ENCODE measurements at regions not wholly inside any gene's neighbourhood (a gene's known extent, or its start where the extent isn't known, plus 50 kb on each side); places are given as distances from the start of the nearest gene placed in this dataset.

DNA sequence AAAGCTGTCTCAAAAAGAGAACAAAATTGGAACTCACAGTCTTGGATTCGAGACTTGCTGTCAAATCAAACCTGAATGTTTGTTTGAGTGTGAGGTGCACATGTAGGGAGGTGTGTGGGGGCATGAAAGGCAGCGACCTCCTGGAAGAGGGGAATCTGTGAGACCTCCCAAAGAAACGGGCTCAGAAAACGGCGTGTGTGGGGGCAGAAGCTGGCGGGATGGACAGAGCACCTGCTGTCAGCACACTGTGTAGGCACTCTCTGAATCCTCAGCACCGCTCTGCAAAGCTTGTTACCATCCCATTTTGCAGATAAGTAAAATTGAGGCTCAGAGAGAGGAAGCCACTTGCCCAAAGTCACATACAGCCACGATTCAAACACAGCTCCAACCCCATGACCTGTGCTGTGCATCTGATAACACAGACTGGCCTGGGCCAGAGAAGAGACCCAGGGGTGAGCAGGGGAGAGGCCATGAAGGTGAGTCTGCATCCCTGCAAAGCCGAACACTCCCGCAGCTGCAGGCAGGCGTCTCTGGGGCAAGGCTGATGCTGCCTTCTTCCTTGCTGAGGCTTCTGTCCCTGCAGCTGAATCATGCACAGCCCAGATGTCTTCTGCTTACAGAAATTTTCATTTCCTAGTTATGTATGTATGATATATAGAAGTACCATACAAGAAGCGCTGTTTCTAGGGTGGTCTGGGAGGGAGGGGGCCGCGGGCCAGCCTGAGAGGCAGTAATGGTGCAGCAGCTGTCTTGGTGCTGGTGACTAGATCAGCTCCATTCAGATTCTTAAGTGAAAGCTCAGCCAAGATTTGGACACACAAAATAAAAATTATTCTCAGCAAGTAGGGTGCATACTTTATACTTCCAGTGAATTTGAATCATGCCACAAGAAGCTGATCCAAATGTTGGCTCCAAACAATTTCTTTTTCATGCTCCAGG, 67.3 kb upstream of the SHISAL1 start:
- TF ChIP-seq, protein P1, sequence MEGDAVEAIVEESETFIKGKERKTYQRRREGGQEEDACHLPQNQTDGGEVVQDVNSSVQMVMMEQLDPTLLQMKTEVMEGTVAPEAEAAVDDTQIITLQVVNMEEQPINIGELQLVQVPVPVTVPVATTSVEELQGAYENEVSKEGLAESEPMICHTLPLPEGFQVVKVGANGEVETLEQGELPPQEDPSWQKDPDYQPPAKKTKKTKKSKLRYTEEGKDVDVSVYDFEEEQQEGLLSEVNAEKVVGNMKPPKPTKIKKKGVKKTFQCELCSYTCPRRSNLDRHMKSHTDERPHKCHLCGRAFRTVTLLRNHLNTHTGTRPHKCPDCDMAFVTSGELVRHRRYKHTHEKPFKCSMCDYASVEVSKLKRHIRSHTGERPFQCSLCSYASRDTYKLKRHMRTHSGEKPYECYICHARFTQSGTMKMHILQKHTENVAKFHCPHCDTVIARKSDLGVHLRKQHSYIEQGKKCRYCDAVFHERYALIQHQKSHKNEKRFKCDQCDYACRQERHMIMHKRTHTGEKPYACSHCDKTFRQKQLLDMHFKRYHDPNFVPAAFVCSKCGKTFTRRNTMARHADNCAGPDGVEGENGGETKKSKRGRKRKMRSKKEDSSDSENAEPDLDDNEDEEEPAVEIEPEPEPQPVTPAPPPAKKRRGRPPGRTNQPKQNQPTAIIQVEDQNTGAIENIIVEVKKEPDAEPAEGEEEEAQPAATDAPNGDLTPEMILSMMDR (conservative IDR thresholded peaks at IDR 0.05 in 1 of 2, IDR thresholded peaks at IDR 0.05 in 1 of 2; ENCODE audit: low read depth in 1 of 2, low read length in 2 of 2), result no peak
- TF ChIP-seq EZH2 (IDR thresholded peaks at IDR 0.05; ENCODE audit: low read length, missing control alignments), result no peak
